Medulla oblongata (tissue), 1 donor: ENCODE measurements at regions not wholly inside any gene's neighbourhood (a gene's known extent, or its start where the extent isn't known, plus 50 kb on each side); places are given as distances from the start of the nearest gene placed in this dataset.
"Not testable (repeated sequence)": the region's sequence is repeated elsewhere in the genome, so short reads cannot be mapped to it uniquely, and the experiment has no call there.

Experiments
- DNase-seq: peaks from one replicate; pipeline ENCODE4 v3.0.0-alpha.2; 2015; ENCODE audit errors: extremely low spot score

GRCh38 chr5:52255308-52255707, 532.4 kb upstream of the ITGA1 start:
- no peak for DNase-seq

DNA sequence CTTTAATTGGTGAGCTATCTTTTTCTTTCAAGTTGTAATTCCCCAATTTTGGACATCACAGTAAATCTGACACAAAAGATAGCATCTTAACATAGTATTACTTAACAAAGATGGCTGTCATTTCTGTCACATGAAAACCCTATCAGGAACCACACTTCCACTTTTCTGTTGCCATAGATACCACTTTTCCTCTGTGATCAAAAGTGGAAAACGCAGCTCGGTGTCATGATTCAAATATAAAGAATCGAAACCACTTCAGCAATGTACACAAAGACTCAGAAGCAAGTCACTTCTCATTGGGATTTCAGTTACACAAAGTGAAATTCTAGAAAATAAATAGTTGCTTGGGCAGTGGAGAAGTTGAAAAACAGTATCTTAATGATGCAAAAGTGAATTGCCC, 524.9 kb upstream of the ITGA1 start:
- DNase-seq = no peak

DNA sequence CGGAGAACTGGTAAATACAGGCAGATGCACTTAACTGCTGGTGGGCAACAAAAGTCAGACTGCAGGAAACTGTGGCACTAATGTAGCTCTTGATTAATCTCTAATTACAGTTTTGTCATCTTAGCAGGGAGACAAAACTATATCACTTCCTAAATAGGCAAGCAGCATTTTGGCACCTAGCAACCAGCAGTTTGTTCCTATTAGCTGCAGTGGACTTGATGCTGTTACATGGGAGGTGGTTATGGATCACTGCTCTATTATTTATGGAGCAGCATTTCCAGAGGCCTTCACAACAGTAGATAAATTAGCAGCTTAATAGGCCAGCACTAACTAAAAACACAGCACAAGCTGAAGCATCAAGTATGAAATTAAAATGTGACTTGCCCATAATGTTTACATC, 518.3 kb upstream of the ITGA1 start:
- DNase-seq = no peak

- peak; percentile 12 for DNase-seq
Observed at GRCh38 chr5:52269859-52270258, 517.9 kb upstream of the ITGA1 start.

DNA sequence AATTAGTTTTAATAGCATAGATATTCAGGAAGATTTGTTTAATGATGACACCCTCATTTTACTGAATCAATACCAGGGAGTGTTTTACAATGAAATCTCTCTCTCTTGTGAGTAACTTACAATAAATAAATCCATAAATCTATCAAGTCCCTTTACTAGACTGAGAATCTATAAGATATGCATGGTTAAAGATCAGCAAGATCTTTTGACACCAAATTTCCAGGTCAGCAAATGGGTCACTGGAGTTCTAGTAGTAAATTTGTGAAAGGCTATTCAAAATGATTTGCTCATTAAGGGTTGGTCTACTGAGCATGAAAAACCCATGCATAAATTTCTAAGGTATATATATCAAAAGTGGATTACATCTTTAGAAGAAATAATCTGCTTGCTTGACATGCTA, 512.1 kb upstream of the ITGA1 start:
- no peak for DNase-seq

DNA sequence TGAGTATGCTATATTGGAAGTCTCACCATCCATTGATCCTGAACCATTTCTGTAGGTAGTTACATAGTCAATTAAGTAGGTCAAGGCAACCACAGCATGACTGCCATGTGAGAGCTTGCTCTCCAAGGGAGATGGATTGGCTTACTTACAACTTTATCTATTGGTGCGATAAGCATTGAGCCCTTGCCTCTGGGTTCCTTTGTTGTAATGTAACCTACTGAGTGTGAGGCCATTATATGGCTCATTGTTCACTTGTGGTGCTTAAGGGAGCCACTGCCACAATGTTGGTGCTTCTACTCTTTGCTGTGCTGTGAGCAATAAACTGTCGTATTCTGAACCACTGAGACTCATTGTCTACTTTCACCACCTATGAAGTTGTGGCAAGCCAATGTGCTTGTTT, 510.6 kb upstream of the ITGA1 start:
- DNase-seq = no peak

GRCh38 chr5:52282647-52283046, 505.1 kb upstream of the ITGA1 start:
- no peak for DNase-seq

DNA sequence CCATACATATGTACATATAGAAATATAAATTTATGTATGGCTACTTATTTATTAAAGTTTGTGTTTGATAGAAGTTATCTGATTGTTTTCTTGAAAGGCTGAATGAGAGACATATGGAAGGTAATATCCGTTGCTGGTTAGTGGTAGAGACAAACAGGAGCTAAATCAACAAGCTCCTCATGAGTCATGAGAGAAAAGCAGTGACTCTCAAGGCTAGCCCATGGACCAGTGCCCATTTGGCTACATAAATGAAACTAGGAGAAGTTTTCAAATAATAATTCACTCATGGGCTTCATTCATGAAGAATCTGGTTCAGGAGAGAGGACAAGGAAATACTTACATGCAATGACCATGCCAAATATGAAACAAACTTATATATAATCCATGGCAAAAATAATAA, 504.5 kb upstream of the ITGA1 start:
- DNase-seq = no peak

DNA sequence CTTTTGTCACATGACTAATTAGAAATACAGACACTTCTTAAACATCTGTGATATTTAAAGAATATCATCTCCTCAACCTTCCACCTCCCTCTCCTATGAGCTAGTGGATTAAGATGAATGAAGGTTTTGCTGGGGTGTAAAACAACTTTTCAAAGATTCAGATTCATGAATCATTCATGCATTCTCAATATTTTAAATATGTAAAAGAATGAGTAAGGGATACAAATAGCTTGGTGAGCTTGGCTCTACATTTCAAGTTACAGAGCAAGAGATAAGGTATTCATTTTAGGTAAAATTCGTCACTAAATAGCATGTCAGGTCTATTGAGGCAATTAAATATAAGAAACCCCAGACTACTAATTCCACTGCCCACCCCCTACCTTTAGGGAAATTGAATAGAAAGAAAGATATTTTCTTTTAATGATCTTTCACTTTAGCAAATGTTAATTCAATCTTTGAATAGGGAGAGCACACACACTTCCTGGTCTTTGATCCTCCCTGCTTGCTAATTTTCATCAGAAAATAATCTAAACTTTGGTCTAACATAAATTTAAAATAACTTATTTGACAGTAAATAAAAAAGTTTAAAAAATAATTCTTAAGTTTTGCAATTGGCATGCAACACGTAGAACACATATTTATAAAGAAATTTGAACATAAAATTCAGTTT, 486.9 kb upstream of the ITGA1 start:
- DNase-seq = no peak

DNA sequence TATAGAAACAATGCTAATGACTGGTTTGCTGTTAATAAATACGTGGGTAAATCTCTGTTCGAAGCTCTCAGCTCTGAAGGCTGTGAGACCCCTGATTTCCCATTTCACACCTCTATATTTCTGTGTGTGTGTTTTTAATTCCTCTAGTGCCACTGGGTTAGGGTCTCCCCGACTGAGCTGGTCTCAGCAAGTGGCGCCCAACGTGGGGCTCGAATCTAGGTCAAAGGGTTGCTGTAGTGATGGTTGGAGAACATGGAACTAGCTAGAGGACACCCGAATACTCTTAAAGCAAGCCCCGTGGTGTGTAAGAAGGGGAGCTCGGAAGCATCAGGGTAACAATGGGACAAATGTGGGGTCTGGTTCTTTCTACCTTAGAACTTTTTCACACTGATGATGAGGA, 482.9 kb upstream of the ITGA1 start:
- DNase-seq = not testable (repeated sequence)

DNA sequence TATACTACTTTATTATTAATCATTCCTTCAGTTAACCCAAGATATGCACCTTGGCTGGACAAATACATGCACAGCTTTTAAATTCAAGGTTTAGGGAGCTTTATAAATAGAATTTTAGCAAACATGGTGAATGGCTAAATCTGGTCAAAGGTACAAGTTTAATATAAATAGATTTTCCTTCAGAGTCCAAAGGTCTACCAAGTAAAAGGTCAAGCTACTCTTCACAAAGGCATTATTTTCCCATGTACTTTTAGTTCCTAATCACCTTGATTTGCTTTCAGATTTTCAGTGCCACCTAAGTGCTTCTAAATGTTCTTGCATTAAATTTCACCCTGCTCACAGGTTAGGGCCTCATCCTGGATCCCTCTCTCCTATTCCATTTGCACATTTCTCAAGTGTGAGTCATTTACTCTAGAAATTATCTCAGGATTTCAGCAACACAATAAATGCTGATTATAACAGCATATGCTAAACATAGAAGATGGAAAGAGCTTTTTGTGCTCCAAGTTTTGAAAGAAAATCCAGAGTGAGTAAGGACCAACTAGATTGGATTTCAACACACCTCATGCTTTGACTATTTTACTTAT, 459.4 kb upstream of the ITGA1 start:
- no peak for DNase-seq

DNA sequence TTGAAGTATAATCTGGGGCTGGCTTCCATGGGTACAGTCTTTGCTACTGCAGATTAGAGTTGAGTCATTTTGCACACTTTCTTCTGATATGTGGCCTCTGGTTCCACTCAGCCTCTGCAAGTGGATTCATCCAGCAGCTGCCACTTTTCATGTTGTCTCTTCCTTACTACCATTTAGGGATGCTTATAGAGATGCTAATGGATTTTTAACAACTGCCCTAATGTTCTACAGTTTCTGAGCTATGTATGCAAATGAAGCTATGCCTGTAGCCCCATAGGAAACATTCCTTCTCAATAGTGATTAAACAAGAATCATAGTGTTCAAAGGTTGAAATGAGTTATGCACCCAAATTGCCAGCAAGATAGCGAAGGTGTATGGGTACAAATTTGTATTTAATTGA, 456.0 kb upstream of the ITGA1 start:
- DNase-seq = no peak

GRCh38 chr5:52334367-52334766, 453.3 kb upstream of the ITGA1 start:
- DNase-seq = no peak

DNA sequence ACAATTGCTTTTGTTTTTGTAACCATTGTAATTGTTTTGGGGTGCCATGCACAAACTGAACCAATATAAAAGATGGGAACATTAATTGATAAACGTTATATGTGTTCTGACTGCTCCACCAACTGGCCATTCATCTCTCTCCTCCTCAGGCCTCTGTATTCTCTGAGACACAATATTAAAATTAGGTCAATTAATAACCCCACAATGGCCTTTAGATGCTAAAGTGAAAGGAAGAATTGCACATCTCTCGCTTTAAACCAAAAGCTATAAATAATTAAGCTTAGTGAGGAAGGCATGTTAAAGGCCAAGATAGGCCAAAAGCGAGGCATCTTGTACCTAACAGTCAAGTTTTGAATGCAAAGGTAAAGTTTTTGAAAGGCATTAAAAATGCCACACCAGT, 448.4 kb upstream of the ITGA1 start:
- DNase-seq = no peak

DNA sequence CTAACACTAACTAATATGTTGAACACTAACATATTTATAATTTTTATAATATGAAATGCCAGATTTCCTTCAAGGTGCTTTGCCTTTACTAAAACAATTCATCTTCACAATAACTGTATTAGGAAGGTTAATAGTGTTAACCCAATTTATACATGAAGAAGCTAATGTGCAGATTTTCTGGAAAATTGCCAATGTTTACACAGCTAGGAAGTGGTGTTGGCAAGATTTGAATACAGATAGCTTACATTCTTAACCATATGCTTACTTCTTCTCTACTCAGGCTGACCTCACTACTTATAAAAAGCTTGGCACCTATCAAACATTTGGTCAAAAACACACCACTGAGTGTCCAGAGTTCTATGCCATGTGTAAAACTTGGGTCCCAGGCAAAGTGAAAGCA, 445.4 kb upstream of the ITGA1 start:
- no peak for DNase-seq

DNA sequence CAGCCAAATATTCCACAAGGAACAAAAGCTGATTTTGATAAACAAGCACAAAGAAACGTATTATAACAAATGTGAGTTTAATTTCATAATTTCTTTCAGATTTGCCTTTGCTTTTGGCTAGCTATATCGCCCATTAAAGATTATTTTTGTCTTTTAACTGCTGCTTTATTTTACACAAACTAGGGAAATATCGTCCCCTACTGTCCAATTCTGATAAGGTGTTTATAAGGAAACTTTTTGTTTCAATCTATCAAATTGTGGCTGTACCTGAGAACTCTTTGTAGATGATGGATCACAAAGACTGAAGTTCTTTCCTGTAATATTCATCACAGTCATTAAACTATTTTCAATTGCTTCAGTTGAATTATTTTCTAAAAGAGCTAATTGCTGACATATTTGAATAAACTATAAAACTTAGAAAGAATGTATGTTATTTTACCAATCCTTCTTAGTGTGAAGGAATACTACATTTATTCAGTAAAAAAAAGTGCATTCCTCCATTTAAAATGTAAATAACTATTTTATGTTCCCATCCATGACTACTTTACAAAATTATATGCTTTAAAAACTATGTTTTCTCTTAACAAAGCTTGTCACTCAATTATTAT, 431.3 kb upstream of the ITGA1 start:
- DNase-seq = peak; percentile 11

GRCh38 chr5:52359261-52359660, 428.5 kb upstream of the ITGA1 start:
- no peak for DNase-seq

- DNase-seq = no peak
Observed at GRCh38 chr5:52360985-52361384, 426.7 kb upstream of the ITGA1 start.

- DNase-seq = no peak
Observed at GRCh38 chr5:52374286-52374685, 413.4 kb upstream of the ITGA1 start.

DNA sequence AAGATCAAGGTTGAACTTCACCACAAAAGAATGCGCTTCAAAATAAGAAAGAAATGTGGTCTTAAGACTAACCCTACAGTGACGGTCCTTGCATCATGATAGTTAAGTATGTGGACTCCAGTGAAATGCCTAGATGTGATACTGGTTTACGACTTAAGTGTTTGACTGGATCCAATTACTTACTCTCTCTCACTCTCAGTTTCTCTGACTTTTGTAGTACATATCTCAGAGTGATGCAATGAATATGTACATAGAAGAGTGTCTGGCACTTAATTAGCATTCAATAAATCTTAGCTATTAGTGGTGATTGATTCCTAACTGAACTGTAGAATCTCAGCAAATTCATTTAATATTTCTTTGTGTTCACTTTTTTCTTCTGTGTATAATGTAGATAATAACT, 411.7 kb upstream of the ITGA1 start:
- no peak for DNase-seq

DNA sequence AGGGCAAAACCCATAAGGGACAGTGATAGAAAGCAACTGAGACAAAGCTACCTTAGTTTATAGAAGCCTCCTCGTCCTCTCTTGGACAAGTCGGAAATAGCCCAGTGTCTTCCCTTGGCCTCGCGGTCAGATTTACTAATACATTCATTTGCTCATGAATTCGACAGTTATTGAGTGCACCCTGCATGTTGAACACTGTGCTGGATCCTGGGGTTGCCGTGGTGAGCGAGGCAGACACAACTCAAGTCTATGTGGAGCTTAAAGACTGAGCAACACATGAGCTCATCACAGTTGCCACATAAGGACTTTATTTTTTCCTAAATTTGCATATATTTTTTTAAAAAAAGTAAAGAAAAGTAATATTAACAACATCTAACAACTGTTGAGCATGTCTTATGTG, 411.1 kb upstream of the ITGA1 start:
- no peak for DNase-seq

GRCh38 chr5:52378237-52378636, 409.5 kb upstream of the ITGA1 start:
- no peak for DNase-seq

- no peak for DNase-seq
Observed at GRCh38 chr5:52388349-52388748, 399.4 kb upstream of the ITGA1 start.

GRCh38 chr5:52392321-52392720, 395.4 kb upstream of the ITGA1 start:
- no peak for DNase-seq
